BE2C (cell line): ENCODE measurements at regions not wholly inside any gene's neighbourhood (a gene's known extent, or its start where the extent isn't known, plus 50 kb on each side); places are given as distances from the start of the nearest gene placed in this dataset.

Source experiments
- DNase-seq: peaks from one replicate; pipeline ENCODE4 v3.0.0-alpha.2; 2020
- H3K27me3 ChIP-seq: fragments of 250-450 bp; sonication (Bioruptor Pico); 2 replicates; pipeline ENCODE4 v1.5.1; 2020; ENCODE audit warnings: mild to moderate bottlenecking
- H3K36me3 ChIP-seq: fragments of 250-450 bp; sonication (Bioruptor Pico); 2 replicates; pipeline ENCODE4 v1.5.1; 2020; ENCODE audit warnings: mild to moderate bottlenecking
- H3K4me1 ChIP-seq: fragments of 250-450 bp; sonication (Bioruptor Pico); 2 replicates; pipeline ENCODE4 v1.5.1; 2020
- H3K4me3 ChIP-seq: 2 replicates; pipeline ENCODE4 v1.5.1; 2011; ENCODE audit warnings: low read depth, low read length
- H3K9me3 ChIP-seq: fragments of 250-450 bp; sonication (Bioruptor Pico); 2 replicates; pipeline ENCODE4 v1.5.1; 2020
- CTCF ChIP-seq: IDR thresholded peaks from 2 replicates; pipeline ENCODE4 v1.5.1; 2012; ENCODE audit warnings: mild to moderate bottlenecking, low read depth, low read length

GRCh38 chr9:108054131-108054630, 564.6 kb upstream of the KLF4 start:
- TF ChIP-seq CTCF = no peak
- H3K4me1 ChIP-seq = peaks cover 11% of the 10 kb centered on the region
- no peaks in the 10 kb centered on the region for H3K27me3 ChIP-seq
- H3K9me3 ChIP-seq = no peaks in the 10 kb centered on the region
- H3K4me3 ChIP-seq = no peak overlapping the region
- DNase-seq = no peak
- no peaks in the 10 kb centered on the region for H3K36me3 ChIP-seq

GRCh38 chr9:108053555-108054061, 564.0 kb upstream of the KLF4 start:
- Histone ChIP-seq H3K36me3 (no peaks in the 10 kb centered on the region), H3K4me3 (no peak overlapping the region), H3K4me1 (peaks cover 11% of the 10 kb centered on the region), H3K27me3 (no peaks in the 10 kb centered on the region), H3K9me3 (no peaks in the 10 kb centered on the region)
- TF ChIP-seq CTCF = no peak
- peak; percentile 38 for DNase-seq

DNA sequence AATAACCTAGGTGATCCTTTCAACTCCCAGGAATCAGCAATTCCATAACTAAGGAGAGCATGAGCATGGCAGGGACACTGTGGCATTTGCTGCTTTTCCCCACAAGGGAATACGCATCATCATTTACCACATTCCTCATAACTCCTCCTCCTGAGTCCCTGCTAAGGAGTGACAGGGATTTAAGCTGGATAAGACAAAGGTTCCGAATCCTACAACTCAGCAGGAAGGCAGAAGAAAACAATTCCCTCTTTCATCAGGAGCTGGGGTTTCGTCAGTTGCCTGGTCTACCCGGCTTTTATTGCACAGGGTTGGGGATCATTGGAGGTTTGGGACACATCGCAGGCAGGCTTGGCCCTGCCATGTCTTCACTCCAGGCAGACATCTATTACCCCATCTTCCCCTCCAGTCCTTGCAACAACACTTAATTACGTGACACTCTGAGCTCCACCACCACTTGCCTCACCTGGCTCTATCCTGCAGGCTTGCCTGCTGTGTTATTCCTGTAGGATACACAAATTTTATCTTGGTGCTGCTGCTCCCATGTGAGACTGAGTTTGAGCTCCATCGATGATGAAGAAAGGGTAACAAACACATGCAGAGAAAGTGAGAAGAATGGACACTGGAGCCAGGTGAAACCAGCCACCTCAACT, 563.0 kb upstream of the KLF4 start:
- DNase-seq = no peak

GRCh38 chr9:108050894-108051293, 561.3 kb upstream of the KLF4 start:
- Histone ChIP-seq H3K9me3 (no peaks in the 10 kb centered on the region), H3K36me3 (no peaks in the 10 kb centered on the region), H3K27me3 (no peaks in the 10 kb centered on the region), H3K4me1 (peaks cover 7% of the 10 kb centered on the region), H3K4me3 (no peak overlapping the region)
- DNase-seq = no peak
- no peak for TF ChIP-seq CTCF

More for the DNA sequence above, 563.0 kb upstream of the KLF4 start:
- no peak overlapping the region for H3K4me3 ChIP-seq
- H3K4me1 ChIP-seq = peaks cover 9% of the 10 kb centered on the region
- H3K36me3 ChIP-seq = no peaks in the 10 kb centered on the region
- H3K27me3 ChIP-seq = no peaks in the 10 kb centered on the region
- no peak for TF ChIP-seq CTCF
- H3K9me3 ChIP-seq = no peaks in the 10 kb centered on the region

DNA sequence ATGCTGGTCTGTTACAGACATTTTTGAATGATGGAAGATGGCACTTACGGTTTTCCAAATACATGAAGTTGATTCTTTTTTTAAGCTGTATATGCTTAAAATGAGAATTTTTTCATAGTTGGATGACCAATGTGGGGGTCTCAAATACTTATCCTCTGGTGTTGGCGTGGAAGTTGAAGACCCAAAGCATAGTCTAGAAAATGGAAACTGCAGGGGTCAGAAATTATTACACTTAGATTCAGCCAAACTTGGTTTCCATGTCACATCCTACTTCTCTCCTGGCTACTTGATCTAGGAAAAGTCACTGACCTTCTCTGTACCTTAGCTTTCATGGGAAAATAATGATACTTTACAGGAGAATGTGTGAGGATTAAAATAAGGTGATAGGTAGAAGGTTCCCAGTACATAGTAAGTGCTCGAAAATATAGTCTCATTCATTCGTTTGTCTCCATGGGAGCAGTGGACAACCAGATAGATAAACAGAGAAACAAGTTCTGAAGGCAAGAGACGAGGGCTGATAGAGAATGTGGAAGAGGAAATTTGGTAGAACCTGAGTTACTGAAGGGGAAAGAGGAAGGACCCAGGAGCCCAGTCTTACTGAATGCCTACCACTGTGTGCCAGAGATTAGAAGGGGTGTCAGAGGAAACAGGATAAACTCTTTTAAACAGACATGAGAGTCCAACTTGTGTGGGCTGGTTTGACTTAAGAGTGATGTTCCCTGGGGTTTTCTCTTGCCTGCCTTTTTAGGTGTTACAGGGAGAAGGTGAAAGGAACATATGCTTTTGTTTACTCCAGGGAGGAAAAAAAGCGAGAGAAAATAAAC, 560.3 kb upstream of the KLF4 start:
- Histone ChIP-seq H3K36me3 (no peaks in the 10 kb centered on the region), H3K9me3 (no peaks in the 10 kb centered on the region), H3K27me3 (no peaks in the 10 kb centered on the region), H3K4me1 (peaks cover 7% of the 10 kb centered on the region), H3K4me3 (no peak overlapping the region)
- no peak for TF ChIP-seq CTCF
- DNase-seq = no peak
